ENCODE measurements at regions not wholly inside any gene's neighbourhood (a gene's known extent, or its start where the extent isn't known, plus 50 kb on each side); places are given as distances from the start of the nearest gene placed in this dataset.

DNA sequence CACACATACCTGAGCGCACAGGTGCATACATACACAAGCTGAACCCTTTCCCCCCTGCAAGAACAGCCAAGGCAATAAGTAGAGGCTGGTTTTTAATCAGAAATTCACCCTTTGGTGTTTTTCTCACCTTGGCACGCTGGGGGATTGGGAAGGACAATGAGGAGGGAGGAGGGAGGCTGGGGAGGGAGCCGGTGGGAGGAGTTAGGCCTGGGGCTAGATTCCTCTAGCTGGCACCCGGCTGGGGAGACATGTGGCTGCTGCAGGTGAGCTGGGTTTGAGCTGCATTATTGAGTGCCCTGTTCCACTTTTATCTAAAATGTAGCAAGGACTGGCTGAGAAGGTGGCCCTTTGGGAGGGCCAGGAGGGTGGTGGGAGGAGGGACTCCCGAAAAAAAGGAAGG is 97.8 kb upstream of the CSF3R start:
- no peaks in the 10 kb centered on the region for H3K36me3 Mint-ChIP-seq (ENCODE audit: low read depth)
- TF ChIP-seq, protein P1, sequence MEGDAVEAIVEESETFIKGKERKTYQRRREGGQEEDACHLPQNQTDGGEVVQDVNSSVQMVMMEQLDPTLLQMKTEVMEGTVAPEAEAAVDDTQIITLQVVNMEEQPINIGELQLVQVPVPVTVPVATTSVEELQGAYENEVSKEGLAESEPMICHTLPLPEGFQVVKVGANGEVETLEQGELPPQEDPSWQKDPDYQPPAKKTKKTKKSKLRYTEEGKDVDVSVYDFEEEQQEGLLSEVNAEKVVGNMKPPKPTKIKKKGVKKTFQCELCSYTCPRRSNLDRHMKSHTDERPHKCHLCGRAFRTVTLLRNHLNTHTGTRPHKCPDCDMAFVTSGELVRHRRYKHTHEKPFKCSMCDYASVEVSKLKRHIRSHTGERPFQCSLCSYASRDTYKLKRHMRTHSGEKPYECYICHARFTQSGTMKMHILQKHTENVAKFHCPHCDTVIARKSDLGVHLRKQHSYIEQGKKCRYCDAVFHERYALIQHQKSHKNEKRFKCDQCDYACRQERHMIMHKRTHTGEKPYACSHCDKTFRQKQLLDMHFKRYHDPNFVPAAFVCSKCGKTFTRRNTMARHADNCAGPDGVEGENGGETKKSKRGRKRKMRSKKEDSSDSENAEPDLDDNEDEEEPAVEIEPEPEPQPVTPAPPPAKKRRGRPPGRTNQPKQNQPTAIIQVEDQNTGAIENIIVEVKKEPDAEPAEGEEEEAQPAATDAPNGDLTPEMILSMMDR (IDR thresholded peaks at IDR 0.05) = no peak
- no peak for DNase-seq
- no peaks in the 10 kb centered on the region for H3K9me3 Mint-ChIP-seq
- peaks cover 81% of the 10 kb centered on the region for H3K4me1 Mint-ChIP-seq
- peaks cover 25% of the 10 kb centered on the region for H3K27me3 Mint-ChIP-seq (ENCODE audit: low read depth, poor library complexity)
- H3K4me3 Mint-ChIP-seq = no peak overlapping the region
- H3K27ac Mint-ChIP-seq = no peak overlapping the region

DNA sequence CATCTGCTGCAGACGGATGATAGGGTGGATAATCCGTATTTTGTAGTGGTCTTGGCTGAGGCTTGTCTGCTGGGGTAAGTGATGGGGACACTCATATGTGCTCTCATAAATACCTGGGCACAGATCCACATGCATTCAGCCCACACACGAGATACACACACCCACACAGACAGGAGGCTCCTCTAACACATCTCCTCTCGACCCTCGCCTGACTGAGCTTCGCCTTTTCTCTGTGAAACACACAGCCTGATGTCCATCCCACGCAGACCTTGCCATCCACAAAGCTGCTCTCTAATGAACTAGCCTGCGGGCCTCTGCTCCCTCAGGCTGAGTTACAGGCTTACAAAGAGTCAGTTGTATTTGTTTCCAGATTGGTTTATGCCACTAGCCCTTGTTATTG is 96.3 kb upstream of the CSF3R start:
- TF ChIP-seq, protein P1 (IDR thresholded peaks at IDR 0.05) = no peak
- H3K27ac Mint-ChIP-seq = peak overlapping the region; percentile 53
- H3K27me3 Mint-ChIP-seq (ENCODE audit: low read depth, poor library complexity) = peaks cover 36% of the 10 kb centered on the region

DNA sequence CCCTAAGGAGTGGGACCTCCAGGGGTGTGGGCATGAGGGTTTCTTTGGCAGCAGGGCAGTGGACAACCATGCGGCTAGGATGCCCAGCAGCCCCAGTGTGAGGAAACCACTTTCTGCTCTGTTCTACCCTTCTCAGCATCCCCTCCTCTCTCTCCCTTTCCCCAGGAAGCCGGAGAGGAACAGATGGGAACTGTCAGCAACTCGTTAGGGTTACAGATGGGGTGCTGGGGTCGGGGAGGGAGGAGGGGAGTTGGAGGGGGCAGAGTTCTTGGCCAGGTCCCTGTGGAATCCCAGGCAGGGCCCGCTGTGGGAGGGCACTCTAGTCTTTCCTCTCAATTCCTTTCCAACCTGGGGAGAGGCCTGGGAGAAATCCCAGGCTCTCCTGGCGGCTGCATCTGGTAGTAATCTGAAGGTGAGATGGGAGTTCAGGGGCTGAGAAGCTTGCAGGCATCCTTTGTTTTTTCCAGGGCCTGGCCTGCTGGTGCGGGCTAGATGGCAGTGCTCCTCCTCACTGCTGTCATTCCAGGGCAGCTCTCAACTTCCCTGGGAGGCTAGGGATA is 93.9 kb upstream of the CSF3R start:
- Mint-ChIP-seq H3K27ac (no peak overlapping the region), H3K27me3 (ENCODE audit: low read depth, poor library complexity) (peaks cover 49% of the 10 kb centered on the region), H3K9me3 (no peaks in the 10 kb centered on the region), H3K36me3 (ENCODE audit: low read depth) (no peaks in the 10 kb centered on the region), H3K4me3 (no peak overlapping the region), H3K4me1 (peaks cover 56% of the 10 kb centered on the region)
- DNase-seq = no peak
- TF ChIP-seq, protein P1 (IDR thresholded peaks at IDR 0.05) = no peak

More for the DNA sequence above, 96.3 kb upstream of the CSF3R start:
- no peaks in the 10 kb centered on the region for H3K36me3 Mint-ChIP-seq (ENCODE audit: low read depth)
- no peak overlapping the region for H3K4me3 Mint-ChIP-seq
- DNase-seq = no peak
- peaks cover 66% of the 10 kb centered on the region for H3K4me1 Mint-ChIP-seq
- H3K9me3 Mint-ChIP-seq = no peaks in the 10 kb centered on the region

DNA sequence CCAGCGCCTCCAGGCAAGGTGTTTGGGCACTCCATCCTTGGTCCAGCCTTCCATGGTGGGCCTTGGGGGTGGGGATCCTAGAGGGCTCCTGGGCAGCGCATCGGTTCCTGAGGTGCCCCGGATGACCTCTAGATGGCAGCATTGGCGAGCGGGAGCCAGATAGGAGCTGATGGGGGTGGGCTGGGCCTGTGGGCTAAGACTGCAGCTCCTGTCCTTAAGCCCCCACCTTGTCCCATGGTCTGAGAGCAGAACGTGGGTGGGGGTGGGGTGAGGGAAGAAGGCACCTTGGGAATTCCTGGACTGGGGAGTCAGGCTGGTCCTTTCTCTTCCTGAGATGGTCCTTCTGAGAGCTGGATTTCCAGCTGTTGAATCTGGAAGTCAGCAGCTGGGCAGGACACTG is 93.4 kb upstream of the CSF3R start:
- Mint-ChIP-seq H3K27me3 (ENCODE audit: low read depth, poor library complexity) (peaks cover 49% of the 10 kb centered on the region), H3K4me3 (no peak overlapping the region), H3K27ac (no peak overlapping the region), H3K4me1 (peaks cover 51% of the 10 kb centered on the region), H3K36me3 (ENCODE audit: low read depth) (no peaks in the 10 kb centered on the region), H3K9me3 (no peaks in the 10 kb centered on the region)
- peak; percentile 91 for DNase-seq
- TF ChIP-seq, protein P1 (IDR thresholded peaks at IDR 0.05) = peak; percentile 87

DNA sequence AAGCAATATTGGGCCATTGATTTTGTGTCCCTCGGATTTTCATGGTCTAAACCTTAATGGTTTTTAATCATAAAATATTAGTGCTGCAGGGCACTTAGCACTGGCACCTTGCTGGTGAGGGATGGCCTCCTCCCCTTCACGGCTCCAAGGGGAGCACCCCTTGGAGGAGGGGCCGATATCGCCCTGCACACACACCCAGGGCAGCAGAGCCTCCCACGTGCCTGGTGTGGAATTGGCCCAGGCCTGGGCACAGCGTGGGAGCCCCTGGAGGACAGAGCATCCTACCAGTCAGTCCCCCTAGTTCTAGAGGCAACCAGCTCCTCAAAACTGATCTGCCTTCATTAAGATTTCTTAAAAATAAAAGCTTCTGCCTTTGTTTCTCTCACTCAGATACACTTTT is 90.7 kb upstream of the CSF3R start:
- no peak overlapping the region for H3K27ac Mint-ChIP-seq
- TF ChIP-seq, protein P1 (IDR thresholded peaks at IDR 0.05) = no peak

DNA sequence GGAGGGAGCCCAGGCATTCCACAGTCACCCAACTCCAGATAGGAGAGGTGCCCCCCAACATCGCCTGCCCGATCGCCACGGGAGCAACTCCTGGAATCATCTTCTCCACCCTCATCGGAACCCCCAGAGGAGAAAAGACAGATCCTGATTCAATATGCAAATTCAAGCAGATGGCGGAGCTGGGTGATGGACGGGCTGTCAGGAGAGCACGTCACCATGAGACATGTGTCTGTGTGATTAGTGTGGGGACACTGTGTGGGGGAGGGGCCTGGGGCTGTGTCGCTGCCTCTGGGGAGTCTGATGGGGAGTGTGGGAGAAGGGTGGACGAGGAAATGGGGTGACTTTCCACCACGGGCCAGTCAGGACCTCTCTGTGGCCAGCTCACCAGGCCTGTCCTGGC is 90.2 kb upstream of the CSF3R start:
- TF ChIP-seq, protein P1 (IDR thresholded peaks at IDR 0.05) = no peak
- Mint-ChIP-seq H3K27ac (no peak overlapping the region), H3K4me1 (peaks cover 23% of the 10 kb centered on the region), H3K9me3 (no peaks in the 10 kb centered on the region), H3K36me3 (ENCODE audit: low read depth) (no peaks in the 10 kb centered on the region), H3K27me3 (ENCODE audit: low read depth, poor library complexity) (peaks cover 34% of the 10 kb centered on the region), H3K4me3 (no peak overlapping the region)
- DNase-seq = no peak

More for the DNA sequence above, 90.7 kb upstream of the CSF3R start:
- H3K4me3 Mint-ChIP-seq = no peak overlapping the region
- DNase-seq = no peak
- no peaks in the 10 kb centered on the region for H3K9me3 Mint-ChIP-seq
- H3K4me1 Mint-ChIP-seq = peaks cover 28% of the 10 kb centered on the region
- H3K27me3 Mint-ChIP-seq (ENCODE audit: low read depth, poor library complexity) = peaks cover 35% of the 10 kb centered on the region
- no peaks in the 10 kb centered on the region for H3K36me3 Mint-ChIP-seq (ENCODE audit: low read depth)
